Esophagus mucosa (tissue), 1 donor: ENCODE measurements at regions not wholly inside any gene's neighbourhood (a gene's known extent, or its start where the extent isn't known, plus 50 kb on each side); places are given as distances from the start of the nearest gene placed in this dataset.
A peak's percentile ranks its signal among the peaks of the same experiment; 100 is the strongest.

ENCODE experiments used
- ATAC-seq: fragments of 200-7000 bp; cut with Tn5 transposase; one replicate; pipeline ENCODE4 v1.9.1; 2020
- donor health status: DM: yes; HTN: yes; CAD: no.

DNA sequence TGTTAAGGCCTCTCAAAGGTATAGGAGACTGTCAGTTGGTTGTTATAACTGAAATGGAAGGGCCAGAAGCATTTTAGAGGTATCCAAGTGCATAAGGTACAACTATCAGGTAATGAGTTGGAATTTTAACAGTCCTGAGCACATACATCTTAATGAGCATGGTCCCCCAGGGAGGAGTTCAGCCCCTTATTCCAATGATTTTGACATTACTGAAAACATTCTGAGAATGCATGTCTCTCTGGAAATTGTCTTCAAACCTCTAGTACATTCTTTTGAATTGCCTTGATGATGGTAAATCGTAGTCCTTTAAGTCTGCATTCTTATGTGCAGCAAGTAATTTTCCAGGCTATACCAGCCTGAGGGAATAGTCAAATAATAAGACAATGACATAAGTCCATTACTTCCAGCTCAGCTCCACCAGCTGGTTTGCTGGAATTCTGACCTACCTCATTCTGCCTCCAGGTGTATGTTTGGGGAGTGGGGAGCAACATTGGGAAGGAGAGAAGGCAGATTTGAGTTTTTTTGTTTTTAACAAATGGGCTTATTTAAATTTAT is 239.2 kb downstream of the MSRB3 start:
- ATAC-seq, result no peak

GRCh38 chr12:65518771-65519170 is 240.3 kb downstream of the MSRB3 start:
- no peak for ATAC-seq

- ATAC-seq, result no peak
These were observed 242.2 kb downstream of the MSRB3 start for GRCh38 chr12:65520658-65521057.

DNA sequence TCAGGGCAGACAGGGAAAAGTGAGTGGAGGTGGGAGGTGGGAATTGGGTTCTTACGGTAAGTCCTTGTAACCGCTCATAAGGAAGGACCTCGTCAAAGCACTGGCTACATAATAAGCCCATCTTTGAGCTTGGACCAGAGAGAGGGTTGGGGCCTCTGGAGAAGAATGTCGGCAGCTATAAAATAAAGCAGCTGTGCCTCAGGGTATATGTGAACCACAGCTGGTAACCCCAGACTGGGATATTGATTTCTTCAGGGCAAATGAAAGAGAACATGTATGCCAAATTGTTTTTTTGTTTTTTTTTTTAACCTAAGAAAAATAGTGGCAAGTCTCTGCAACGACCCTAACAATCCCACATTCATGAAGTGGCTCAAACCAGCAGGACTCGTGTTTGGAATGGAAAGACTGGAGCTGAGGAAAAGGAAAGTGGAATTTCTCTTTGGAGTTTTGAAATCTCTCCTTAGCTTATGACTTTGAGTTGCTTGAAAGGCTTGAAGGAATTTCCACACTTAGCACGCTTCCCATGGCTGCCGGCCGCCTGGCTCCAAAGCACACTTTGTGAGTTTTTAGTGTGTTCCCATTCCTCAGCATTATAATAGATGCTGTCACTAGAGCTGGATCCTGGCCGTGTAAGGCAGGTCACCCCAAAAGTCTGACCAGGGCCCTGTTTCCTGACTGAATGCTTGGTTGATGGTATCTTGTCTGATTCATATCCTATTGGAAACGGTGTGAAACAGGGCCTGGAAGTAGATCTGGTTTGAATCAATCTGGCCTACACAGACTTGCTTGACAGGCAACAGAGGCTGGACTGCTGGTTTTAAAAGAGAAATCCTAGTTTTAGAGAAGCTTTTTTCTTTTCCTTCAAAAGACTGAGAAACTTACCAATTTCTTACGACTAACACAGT is 244.7 kb downstream of the MSRB3 start:
- no peak for ATAC-seq

DNA sequence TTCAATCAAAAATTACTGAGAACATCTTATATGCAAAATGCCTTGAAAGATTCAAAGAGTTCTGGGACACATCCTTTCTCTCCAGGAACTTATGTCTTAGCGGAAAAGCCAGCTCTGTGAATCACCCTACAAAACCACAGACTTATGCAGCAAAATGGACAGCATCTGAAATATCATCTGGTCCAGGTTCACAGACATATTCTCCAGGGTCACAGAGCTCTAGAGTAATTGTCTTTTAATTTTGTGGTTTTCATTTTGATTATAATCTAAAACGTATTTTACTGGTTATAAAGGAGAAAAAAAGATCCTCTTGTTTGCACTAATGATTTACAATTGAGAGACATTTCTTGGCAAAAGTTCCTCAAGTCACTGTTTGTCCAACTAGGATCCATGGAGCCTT is 246.2 kb downstream of the MSRB3 start:
- no peak for ATAC-seq

GRCh38 chr12:65525491-65526141 is 247.1 kb downstream of the MSRB3 start:
- ATAC-seq, result no peak

GRCh38 chr12:65526311-65526710 is 247.8 kb downstream of the MSRB3 start:
- ATAC-seq, result no peak

DNA sequence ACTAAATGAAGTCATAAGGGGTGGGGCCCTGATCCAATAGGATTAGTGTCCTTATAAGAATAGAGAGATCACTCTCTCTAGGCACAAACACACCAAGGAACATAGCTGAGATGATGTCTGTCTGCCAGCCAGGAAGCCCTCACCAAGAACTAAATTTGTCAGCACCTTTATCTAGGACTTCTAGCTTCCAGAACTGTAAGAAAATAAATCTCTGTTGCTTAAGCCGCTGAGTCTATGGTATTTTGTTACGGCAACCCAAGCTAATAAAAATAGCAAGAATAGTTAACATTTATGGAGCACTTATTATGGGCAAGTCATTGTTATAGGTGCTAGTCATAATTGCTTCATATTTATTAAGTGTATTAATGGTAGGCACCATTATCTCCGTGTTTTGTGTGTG is 249.6 kb downstream of the MSRB3 start:
- no peak for ATAC-seq

DNA sequence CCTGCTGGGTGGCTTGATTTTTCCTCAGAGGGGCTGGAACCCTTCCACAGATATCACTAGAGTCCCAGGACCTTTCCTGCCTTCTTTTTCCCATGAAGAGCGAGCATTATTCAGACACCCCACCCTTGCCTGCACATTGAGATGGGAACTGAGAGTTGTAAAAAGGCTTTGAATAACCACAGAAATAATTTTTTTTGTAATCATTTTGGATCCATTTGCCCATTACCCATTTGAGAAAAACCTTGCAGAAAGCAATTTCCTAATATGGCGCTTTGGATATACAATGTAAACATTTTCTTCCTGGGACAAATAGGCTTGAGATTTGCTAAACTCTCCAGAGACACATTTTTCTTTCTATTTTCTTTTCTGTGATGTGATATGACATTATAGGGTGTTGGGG is 250.6 kb downstream of the MSRB3 start:
- no peak for ATAC-seq

DNA sequence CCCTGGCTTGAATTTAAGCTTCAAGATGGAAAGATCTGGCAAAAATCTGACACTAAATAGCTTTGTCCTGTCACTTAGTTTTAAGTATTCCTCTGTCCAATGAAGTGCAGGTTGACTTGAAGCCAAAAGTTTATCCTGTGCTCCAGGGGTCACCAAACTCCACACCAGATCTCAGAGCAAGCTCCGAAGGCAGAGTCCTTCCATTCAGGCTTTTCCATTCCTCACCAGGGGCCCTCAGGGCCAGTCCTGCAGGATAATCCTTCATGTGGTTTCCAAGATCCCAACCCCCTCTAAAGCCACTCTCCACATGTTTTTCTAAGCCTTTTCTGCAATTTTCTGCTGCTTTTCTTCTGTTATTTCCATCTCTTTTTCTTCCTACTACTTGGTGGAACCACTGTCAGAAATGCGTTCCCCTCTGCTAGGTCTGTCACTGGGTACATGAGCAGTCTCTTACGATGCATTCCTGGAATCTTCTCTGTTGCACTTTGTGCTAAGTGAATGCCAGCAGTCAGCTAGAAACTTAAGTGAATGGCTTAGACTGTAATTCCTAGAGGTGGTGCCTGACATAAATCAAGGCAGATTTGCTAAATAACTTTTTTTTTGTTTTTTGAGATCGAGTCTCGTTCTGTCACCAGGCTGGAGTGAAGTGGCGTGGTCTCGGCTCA is 251.4 kb downstream of the MSRB3 start:
- ATAC-seq, result no peak

GRCh38 chr12:65532162-65532561 is 253.7 kb downstream of the MSRB3 start:
- no peak for ATAC-seq

DNA sequence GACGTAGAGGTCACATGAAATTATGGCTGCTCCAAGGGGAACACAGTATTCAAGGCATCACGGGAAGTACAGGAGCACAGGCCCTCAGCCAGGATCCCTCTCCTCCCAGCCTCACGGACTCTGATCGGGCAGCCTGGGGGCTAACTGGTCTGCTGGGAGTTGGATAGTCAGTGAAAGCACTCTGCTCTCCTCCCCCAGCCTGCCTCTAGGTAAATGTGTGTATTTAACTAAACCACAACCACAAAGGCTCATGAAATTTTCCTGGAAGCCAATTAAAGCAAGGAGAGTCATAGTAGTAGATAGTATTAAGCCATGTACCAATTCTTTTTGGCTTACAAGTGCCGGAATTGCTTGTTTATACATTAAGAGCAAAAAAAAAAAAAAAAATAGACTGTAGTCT is 254.3 kb downstream of the MSRB3 start:
- ATAC-seq, result no peak

- ATAC-seq, result no peak
These were observed 254.8 kb downstream of the MSRB3 start for GRCh38 chr12:65533177-65533883.

- no peak for ATAC-seq
These were observed 255.9 kb downstream of the MSRB3 start for GRCh38 chr12:65534238-65534841.

GRCh38 chr12:65535946-65536345 is 257.5 kb downstream of the MSRB3 start:
- ATAC-seq, result no peak

- no peak for ATAC-seq
These were observed 257.9 kb downstream of the MSRB3 start for GRCh38 chr12:65536351-65536750.

DNA sequence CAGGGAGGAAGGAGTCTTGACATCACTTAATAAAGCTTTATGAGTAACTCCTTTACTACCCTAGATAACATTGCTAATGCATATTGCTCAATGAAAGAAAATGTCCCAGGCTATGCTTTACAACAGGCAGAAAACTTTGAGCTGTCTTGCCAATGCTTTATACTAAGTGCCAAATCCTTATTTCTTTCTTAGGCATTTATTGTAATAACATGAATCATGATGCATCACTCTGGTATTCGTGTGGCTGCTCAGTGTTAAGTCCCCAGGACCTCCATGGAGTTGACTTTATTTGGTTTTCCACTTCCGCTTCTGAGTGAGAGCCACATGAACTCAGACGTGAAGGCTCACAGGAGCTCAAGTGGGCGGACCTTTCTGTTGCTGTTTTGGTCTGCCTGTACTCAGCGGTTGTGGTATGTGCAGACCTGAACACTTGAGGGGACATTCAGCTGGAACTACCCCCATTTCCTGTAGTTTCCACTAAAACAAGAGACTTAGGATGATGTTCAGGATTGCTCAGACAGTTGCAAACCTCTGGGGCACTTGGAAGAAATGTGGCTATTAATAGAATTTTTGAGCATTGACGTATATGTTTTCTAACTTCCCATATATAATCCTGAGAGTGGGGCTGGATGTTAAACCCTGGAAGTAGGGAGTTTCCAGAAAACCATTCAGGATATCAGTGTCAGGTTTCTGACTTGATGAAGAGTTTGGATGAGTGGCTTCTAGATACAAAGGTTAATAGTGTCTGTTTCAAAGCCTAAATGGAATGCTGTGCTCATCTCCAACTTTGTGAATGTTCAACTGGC is 258.6 kb downstream of the MSRB3 start:
- ATAC-seq, result peak; percentile 89

GRCh38 chr12:65537978-65538377 is 259.5 kb downstream of the MSRB3 start:
- no peak for ATAC-seq

GRCh38 chr12:65539023-65539422 is 260.5 kb downstream of the MSRB3 start:
- ATAC-seq, result no peak

DNA sequence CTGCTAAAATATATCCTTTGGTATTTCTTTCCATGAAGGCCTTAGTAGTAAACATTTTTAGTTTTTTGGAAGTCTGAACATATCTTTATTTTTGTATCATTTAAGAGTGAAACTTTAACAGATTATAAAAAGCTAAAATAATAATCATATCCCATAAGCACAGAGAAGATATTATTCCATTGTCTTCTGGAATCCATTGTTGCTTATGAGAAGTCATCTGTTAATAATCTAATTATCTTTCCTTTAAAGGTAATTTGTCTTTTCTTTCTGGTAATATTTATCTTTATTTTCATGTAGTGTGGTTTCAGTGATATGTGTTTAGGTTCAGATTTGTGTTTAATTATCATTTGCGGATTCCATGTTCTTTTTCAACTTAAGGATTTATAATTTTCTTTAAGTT is 261.7 kb downstream of the MSRB3 start:
- no peak for ATAC-seq

DNA sequence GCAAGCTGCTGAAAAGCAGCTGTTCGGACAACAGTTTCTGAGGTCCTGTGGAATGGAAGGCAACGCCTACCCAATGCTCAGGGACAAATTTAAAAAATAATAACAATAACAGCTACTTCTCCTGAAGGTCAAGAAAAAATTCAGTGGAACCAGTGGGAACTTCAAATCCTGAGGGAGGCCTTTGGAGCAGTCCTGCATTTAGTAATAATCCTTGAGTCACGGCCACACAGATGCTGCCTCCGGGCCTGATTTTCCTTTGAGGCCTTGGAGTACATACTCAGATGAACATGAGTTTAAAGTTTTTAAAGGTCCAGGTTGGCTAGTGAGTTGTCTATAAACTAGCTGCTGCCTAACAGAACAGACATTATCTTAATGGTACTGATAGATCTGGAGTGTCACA is 268.0 kb downstream of the MSRB3 start:
- ATAC-seq, result no peak
